DMS 273 (cell line): ENCODE measurements at regions not wholly inside any gene's neighbourhood (a gene's known extent, or its start where the extent isn't known, plus 50 kb on each side); places are given as distances from the start of the nearest gene placed in this dataset.
"Not testable (repeated sequence)": the region's sequence is repeated elsewhere in the genome, so short reads cannot be mapped to it uniquely, and the experiment has no call there.

Experiments
- DNase-seq: peaks from one replicate; lab custom pipeline; 2025; ENCODE audit not compliant: unreplicated experiment; lab: John Stamatoyannopoulos, UW

DNA sequence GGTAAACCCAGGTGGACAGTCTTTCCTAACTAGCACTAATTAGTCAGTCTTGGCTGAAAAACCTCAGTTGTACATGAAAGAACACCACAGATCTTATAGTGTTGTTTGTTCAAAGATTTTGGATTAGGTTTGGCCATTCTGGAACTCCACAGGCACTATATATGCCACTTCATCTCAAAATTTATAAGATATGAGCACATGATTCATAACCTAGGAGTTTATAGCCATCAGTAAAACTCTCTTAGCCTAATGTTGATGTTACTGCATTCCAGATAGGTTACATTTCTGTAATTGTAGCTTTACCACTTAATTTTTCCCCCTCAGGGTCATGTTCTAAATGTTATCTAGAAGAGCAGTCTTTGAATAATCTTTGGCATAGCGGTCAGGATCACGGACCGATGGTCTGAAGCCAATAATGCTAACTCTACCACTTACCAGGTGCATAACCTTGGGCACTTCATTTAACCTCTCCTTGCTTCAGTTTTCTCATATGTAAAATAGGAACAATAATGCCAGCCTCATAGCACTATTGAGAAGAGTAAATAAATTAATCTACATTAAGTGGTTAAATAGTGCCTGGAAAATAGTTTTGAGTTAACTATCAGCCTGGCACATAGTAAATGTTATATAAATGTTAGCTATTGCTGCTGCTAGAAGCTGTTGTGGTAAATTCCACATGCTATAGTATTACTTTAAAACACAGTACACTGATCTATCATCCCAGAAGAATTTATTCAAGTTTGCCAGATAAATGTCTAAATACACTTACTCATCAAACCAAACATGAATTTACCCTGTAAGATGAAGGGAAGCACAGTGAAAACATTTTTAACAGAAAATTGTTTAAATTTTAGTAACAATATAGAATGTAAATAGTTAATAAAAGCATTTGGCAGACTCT, 743.9 kb downstream of the NR2F1-AS1 start:
- no peak for DNase-seq

- DNase-seq, result no peak
Observed at GRCh38 chr5:92835712-92836111, 745.3 kb downstream of the NR2F1-AS1 start.

DNA sequence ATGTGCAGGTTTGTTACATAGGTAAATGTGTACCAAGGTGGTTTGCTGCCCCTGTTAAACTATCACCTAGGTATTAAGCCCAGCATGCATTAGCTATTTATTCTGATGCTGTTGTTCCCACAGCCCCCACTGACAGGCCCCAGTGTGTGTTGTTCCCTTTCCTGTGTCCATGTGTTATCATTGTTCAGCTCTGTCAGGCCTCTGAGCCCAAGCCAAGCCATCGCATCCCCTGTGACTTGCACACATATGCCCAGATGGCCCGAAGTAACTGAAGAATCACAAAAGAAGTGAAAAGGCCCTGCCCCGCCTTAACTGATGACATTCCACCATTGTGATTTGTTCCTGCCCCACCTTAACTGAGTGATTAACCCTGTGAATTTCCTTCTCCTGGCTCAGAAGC, 757.5 kb downstream of the NR2F1-AS1 start:
- not testable (repeated sequence) for DNase-seq

GRCh38 chr5:92822183-92822582, 758.8 kb downstream of the NR2F1-AS1 start:
- no peak for DNase-seq

GRCh38 chr5:92809855-92810465, 771.1 kb downstream of the NR2F1-AS1 start:
- DNase-seq, result no peak

DNA sequence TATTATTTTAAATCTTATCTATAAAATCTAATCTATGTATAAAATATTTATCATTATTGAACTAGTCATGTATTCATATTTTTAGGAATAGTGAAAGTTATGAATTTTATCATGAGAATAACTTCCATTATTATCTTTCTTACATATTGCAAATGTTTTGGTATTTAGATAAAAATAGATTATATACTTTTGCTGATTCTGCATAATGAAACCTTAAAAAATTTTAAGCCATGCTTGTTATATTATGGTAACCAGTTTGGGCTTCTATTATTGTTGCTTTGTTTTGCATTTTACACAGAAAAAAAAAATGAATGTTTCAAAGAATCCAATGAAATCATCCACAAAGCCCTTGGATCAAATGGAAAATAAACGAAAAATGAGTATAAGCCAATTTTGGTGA, 772.5 kb downstream of the NR2F1-AS1 start:
- no peak for DNase-seq

GRCh38 chr5:92807085-92807484, 773.9 kb downstream of the NR2F1-AS1 start:
- DNase-seq, result no peak

- DNase-seq, result no peak
Observed at GRCh38 chr5:92805446-92805845, 775.6 kb downstream of the NR2F1-AS1 start.

- no peak for DNase-seq
Observed at GRCh38 chr5:92801911-92802310, 779.1 kb downstream of the NR2F1-AS1 start.

DNA sequence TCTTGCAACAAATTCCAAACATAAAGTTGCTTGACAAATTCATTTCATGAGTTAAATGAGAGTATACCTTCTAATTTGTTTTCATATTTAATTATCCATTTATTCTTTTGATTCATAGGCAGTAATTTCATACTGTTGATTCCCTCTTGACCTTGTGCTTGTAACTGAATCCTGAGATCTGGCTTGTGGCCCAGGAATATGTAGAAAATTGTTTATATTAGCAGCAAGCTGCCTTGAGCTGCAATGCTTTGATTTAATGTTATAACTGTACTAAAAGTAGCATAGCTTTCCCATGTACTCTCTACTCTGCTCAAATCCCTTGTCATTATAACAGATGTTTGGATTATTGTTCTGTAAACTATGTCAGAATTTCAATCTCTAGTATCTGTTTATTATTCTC, 780.7 kb downstream of the NR2F1-AS1 start:
- DNase-seq, result peak; percentile 76

GRCh38 chr5:92795633-92796032, 785.4 kb downstream of the NR2F1-AS1 start:
- DNase-seq, result peak; percentile 6

- DNase-seq, result no peak
Observed at GRCh38 chr5:92780057-92780456, 801.0 kb downstream of the NR2F1-AS1 start.

DNA sequence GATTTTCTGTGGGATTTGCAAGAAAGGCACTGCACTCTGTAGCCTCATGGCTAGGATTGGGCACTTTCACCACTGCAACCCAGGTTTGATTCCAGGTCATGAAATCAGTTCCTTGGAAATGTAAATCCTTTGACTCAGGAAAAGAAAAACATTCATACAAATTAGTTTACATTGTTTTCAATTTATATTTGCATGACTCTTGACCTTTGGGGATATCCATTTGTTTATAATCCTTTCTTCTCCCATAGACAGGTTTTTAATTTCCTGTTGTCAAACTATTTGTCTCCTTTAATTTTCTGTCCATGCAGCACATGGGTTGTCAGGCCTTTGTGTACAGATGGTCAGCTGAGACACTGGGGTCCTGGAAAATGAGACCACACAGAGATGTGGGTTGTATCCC, 801.5 kb downstream of the NR2F1-AS1 start:
- DNase-seq, result no peak

DNA sequence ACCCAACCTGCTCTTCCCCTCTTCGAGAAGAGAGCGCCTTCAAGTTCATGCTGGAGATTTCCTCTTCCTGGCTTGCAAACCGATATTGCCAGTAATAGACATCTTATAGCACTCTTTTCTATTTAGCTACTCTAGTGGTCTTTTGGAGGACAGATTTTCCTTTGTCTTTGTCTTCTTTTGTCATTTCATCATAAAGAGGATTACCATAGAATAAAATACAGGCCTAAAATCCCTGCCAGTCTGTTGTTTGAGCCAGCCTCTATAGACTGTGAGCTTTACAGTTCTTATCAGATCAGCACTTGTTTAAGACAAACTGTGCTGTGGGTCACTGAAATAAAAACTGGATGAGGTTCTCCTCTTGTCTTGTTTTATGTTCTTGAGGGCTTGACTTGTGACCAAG, 802.8 kb downstream of the NR2F1-AS1 start:
- no peak for DNase-seq

GRCh38 chr5:92777421-92777820, 803.6 kb downstream of the NR2F1-AS1 start:
- DNase-seq, result no peak

DNA sequence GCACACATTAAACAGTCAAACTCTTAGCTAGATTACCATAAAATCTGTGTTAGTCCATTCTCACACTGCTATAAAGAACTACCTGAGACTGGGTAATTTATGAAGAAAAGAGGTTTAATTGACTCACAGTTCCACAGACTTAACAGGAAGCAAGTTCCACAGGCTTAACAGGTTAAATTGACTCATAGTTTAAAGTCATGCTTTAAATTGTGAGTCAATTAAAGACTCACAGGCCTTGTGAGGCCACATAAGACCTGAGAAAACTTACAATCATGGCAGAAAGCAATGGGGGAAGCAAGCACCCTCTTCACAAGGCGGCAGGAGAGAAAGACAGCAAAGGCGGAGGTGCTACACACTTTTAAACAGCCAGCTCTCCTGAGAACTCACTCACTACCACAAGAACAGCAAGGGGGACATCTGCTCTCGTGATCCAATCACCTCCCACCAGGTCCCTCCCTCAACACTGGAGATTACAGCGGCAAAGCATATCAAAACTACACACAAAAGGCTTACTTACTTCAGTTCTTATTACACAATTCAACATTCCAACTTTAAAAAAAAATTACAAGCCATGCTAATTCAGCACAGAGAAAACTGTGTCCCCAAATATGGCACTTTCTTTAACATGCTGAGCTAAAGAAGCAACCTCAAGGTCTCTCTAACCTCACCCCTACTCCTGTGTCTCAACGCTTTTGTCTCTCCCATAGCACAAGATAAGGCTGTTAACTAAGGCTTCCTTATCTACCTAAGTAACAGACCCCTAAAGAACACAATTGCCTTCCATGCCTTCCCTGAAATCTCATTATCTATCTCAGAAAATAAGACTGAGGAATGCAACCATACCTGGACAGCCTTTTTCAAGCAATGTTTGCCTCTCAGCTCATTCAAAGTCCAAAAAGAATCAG, 805.1 kb downstream of the NR2F1-AS1 start:
- no peak for DNase-seq

DNA sequence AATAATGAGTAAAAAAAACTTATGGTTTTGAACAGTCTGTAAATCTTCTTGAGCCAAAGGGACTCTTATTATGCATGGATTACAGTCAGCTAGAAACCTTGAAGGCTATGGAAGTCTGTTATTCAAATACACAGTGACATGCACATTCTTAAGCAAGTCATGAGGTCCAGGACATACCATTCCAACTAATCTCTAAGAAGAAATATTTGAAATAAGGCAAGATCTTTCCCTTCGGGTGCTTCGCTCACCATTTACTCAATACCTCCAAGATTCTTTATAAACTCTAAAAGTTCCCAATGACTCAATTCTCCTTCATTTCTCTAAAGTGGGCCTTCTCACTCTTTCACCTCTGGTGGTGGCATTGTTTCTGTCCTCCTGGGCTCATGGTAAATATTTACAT, 811.0 kb downstream of the NR2F1-AS1 start:
- no peak for DNase-seq

GRCh38 chr5:92761585-92761984, 819.4 kb downstream of the NR2F1-AS1 start:
- no peak for DNase-seq

DNA sequence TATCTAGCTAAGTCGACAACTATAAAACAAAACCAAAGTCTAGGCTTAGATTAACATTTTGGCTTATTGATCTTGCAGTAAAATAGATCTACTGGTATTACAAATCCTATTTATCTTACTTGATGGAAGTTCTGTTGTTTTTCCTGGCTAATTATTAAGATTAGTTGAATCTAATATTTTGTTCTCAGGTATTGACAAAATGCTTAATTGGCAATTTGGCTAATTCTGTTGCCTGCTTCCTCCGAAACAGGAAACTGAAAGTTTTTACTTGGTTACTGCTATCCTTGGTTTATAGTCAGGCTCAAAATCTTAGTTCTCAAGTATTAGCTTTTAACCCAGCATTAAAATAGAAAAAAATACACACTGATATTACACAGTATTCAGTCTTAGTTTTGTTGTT, 820.5 kb downstream of the NR2F1-AS1 start:
- DNase-seq, result no peak

DNA sequence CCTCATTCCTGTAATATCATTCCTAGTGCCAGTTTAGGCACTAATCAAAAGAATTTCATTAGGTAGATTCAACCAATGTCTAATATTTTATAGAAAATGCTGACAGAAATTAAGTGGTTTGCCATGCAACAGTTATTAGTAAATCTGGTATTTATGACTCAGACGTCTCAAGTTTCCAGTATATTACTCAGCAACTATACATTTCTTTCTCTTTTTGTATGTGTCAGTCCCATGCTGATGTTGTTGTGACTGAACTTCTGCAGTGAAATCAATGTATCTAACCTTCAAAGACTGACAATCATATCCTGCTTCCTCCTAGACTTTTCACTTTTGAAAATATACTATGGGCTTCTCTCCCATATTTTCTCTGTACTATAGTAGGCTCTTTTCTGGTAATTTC, 822.5 kb downstream of the NR2F1-AS1 start:
- DNase-seq, result no peak

DNA sequence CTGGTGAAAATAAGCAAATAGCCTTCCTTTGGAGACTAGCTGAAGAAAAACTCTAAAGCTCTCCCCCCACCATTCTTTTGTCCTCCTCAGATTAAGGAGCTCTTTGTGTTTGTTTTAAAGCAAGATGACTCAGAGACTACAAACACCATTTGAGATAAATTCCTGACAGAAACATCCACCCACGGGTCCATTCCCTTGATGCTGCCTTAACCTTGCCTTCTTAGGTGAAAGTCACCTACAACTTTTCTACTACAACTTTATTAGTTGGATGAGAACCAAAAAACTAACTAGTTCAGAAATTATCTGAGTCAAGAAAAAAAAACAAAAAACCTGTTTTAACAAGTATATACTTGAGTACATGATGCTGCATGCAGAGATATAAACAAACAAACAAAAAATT, 831.1 kb downstream of the NR2F1-AS1 start:
- DNase-seq, result no peak
